ENCODE measurements at regions not wholly inside any gene's neighbourhood (a gene's known extent, or its start where the extent isn't known, plus 50 kb on each side); places are given as distances from the start of the nearest gene placed in this dataset.
A peak's percentile ranks its signal among the peaks of the same experiment; 100 is the strongest.

- DNase-seq (ENCODE audit: low spot score) = peak; percentile 91
Measured at GRCh38 chr6:110538416-110539160, 62.2 kb upstream of the SLC22A16 start.

- DNase-seq (ENCODE audit: low spot score) = peak; percentile 80
Measured at GRCh38 chr6:110537208-110538123, 61.1 kb upstream of the SLC22A16 start.

- DNase-seq (ENCODE audit: low spot score) = peak; percentile 48
Measured at GRCh38 chr6:110534731-110535492, 58.5 kb upstream of the SLC22A16 start.

GRCh38 chr6:110532431-110532830 lies 56.0 kb upstream of the SLC22A16 start:
- DNase-seq (ENCODE audit: low spot score) = no peak

GRCh38 chr6:110530671-110531070 lies 54.3 kb upstream of the SLC22A16 start:
- DNase-seq (ENCODE audit: low spot score) = no peak

- DNase-seq (ENCODE audit: low spot score) = no peak
Measured at GRCh38 chr6:110529907-110530306, 53.5 kb upstream of the SLC22A16 start.

GRCh38 chr6:110529355-110529754 lies 52.9 kb upstream of the SLC22A16 start:
- DNase-seq (ENCODE audit: low spot score) = no peak

GRCh38 chr6:110528930-110529325 lies 52.5 kb upstream of the SLC22A16 start:
- DNase-seq (ENCODE audit: low spot score) = no peak

GRCh38 chr6:110528101-110528929 lies 51.9 kb upstream of the SLC22A16 start:
- DNase-seq (ENCODE audit: low spot score) = peak; percentile 80

GRCh38 chr6:110527516-110527915 lies 51.1 kb upstream of the SLC22A16 start:
- DNase-seq (ENCODE audit: low spot score) = no peak

GRCh38 chr6:110526726-110527125 lies 50.3 kb upstream of the SLC22A16 start:
- DNase-seq (ENCODE audit: low spot score) = no peak

Measured in umbilical cord (tissue), 1 donor.